ENCODE measurements at regions not wholly inside any gene's neighbourhood (a gene's known extent, or its start where the extent isn't known, plus 50 kb on each side); places are given as distances from the start of the nearest gene placed in this dataset.

- no peak for DNase-seq
Observed at GRCh38 chr1:234735916-234736315, 125.9 kb upstream of the IRF2BP2 start.

GRCh38 chr1:234735476-234735875, 125.5 kb upstream of the IRF2BP2 start:
- Histone ChIP-seq H4K91ac (ENCODE audit: low read depth, low read length) (no peak overlapping the region), H2BK5ac (ENCODE audit: low read depth, low read length, poor library complexity) (no peak overlapping the region), H3K9me3 (ENCODE audit: insufficient read depth, low read depth, low read length) (no peaks in the 10 kb centered on the region), H3K14ac (ENCODE audit: low read length) (no peak overlapping the region), H4K8ac (ENCODE audit: low read depth, low read length) (no peak overlapping the region), H2BK12ac (ENCODE audit: low read length) (peak overlapping the region; percentile 40), H2AFZ (ENCODE audit: insufficient read depth, low read length, poor library complexity) (no peak overlapping the region), H3K4me3 (ENCODE audit: low read depth, low read length) (no peak overlapping the region), H2AK5ac (ENCODE audit: low read length) (no peak overlapping the region), H3K4me1 (ENCODE audit: control insufficient read depth in 1 of 2, insufficient read depth in 2 of 2, low read length in 2 of 2) (peaks cover 7 to 12% of the 10 kb centered on the region in 2 experiments), H4K12ac (ENCODE audit: low read depth, low read length) (no peak overlapping the region), H3K79me2 (ENCODE audit: control insufficient read depth, insufficient read depth, low read length, poor library complexity) (no peaks in the 10 kb centered on the region), H3K36me3 (ENCODE audit: control insufficient read depth in 1 of 2, insufficient read depth in 2 of 2, low read length in 2 of 2) (no peaks in the 10 kb centered on the region), H3K23ac (ENCODE audit: low read length) (no peak overlapping the region), H2BK120ac (ENCODE audit: insufficient read depth, low read length, poor library complexity) (no peak overlapping the region), H3K18ac (ENCODE audit: low read length) (no peak overlapping the region), H3K27me3 (ENCODE audit: insufficient read depth, low read length) (no peaks in the 10 kb centered on the region), H3K79me1 (ENCODE audit: low read length) (peaks cover 11% of the 10 kb centered on the region), H3K9ac (ENCODE audit: low read length) (no peak overlapping the region), H3K4ac (ENCODE audit: low read depth, low read length) (no peak overlapping the region), H3K27ac (ENCODE audit: low read depth, low read length) (no peak overlapping the region), H3K4me2 (ENCODE audit: low read length) (no peak overlapping the region)
- WGBS (ENCODE audit: extremely low coverage, insufficient coverage, insufficient read length): no CpG with 5 or more reads among the region's 14 CpGs
- no peak for DNase-seq

More at GRCh38 chr1:234735916-234736315, 125.9 kb upstream of the IRF2BP2 start:
- Histone ChIP-seq H3K9me3 (ENCODE audit: insufficient read depth, low read depth, low read length) (no peaks in the 10 kb centered on the region), H2BK5ac (ENCODE audit: low read depth, low read length, poor library complexity) (no peak overlapping the region), H2AK5ac (ENCODE audit: low read length) (peak overlapping the region; percentile 47), H4K12ac (ENCODE audit: low read depth, low read length) (no peak overlapping the region), H2AFZ (ENCODE audit: insufficient read depth, low read length, poor library complexity) (no peak overlapping the region), H3K27ac (ENCODE audit: low read depth, low read length) (no peak overlapping the region), H3K4ac (ENCODE audit: low read depth, low read length) (no peak overlapping the region), H3K4me3 (ENCODE audit: low read depth, low read length) (no peak overlapping the region), H2BK120ac (ENCODE audit: insufficient read depth, low read length, poor library complexity) (no peak overlapping the region), H3K27me3 (ENCODE audit: insufficient read depth, low read length) (no peaks in the 10 kb centered on the region), H4K8ac (ENCODE audit: low read depth, low read length) (no peak overlapping the region), H3K18ac (ENCODE audit: low read length) (no peak overlapping the region), H3K79me2 (ENCODE audit: control insufficient read depth, insufficient read depth, low read length, poor library complexity) (no peaks in the 10 kb centered on the region), H3K4me2 (ENCODE audit: low read length) (no peak overlapping the region), H3K79me1 (ENCODE audit: low read length) (peaks cover 7% of the 10 kb centered on the region), H4K91ac (ENCODE audit: low read depth, low read length) (no peak overlapping the region), H3K4me1 (ENCODE audit: control insufficient read depth in 1 of 2, insufficient read depth in 2 of 2, low read length in 2 of 2) (peaks cover 2 to 7% of the 10 kb centered on the region in 2 experiments), H3K9ac (ENCODE audit: low read length) (no peak overlapping the region), H3K23ac (ENCODE audit: low read length) (no peak overlapping the region), H2BK12ac (ENCODE audit: low read length) (peak overlapping the region; percentile 40), H3K14ac (ENCODE audit: low read length) (no peak overlapping the region), H3K36me3 (ENCODE audit: control insufficient read depth in 1 of 2, insufficient read depth in 2 of 2, low read length in 2 of 2) (no peaks in the 10 kb centered on the region)
- WGBS (ENCODE audit: extremely low coverage, insufficient coverage, insufficient read length): no CpG with 5 or more reads among the region's 14 CpGs

GRCh38 chr1:234734869-234735268, 124.9 kb upstream of the IRF2BP2 start:
- no peak overlapping the region for H3K23ac ChIP-seq (ENCODE audit: low read length)
- no peak overlapping the region for H2BK5ac ChIP-seq (ENCODE audit: low read depth, low read length, poor library complexity)
- H3K9ac ChIP-seq (ENCODE audit: low read length): no peak overlapping the region
- H3K4ac ChIP-seq (ENCODE audit: low read depth, low read length): no peak overlapping the region
- no peak overlapping the region for H2BK120ac ChIP-seq (ENCODE audit: insufficient read depth, low read length, poor library complexity)
- no peak overlapping the region for H3K18ac ChIP-seq (ENCODE audit: low read length)
- peaks cover 12% of the 10 kb centered on the region for H3K79me1 ChIP-seq (ENCODE audit: low read length)
- no peaks in the 10 kb centered on the region for H3K36me3 ChIP-seq (ENCODE audit: control insufficient read depth in 1 of 2, insufficient read depth in 2 of 2, low read length in 2 of 2)
- H3K4me1 ChIP-seq (ENCODE audit: control insufficient read depth in 1 of 2, insufficient read depth in 2 of 2, low read length in 2 of 2): peaks cover 8 to 13% of the 10 kb centered on the region in 2 experiments
- no peak overlapping the region for H4K12ac ChIP-seq (ENCODE audit: low read depth, low read length)
- no CpG with 5 or more reads among the region's 9 CpGs for WGBS (ENCODE audit: extremely low coverage, insufficient coverage, insufficient read length)
- peak overlapping the region; percentile 41 for H2AK5ac ChIP-seq (ENCODE audit: low read length)
- no peaks in the 10 kb centered on the region for H3K79me2 ChIP-seq (ENCODE audit: control insufficient read depth, insufficient read depth, low read length, poor library complexity)
- no peak for DNase-seq
- no peaks in the 10 kb centered on the region for H3K9me3 ChIP-seq (ENCODE audit: insufficient read depth, low read depth, low read length)
- H3K27ac ChIP-seq (ENCODE audit: low read depth, low read length): no peak overlapping the region
- no peaks in the 10 kb centered on the region for H3K27me3 ChIP-seq (ENCODE audit: insufficient read depth, low read length)
- no peak overlapping the region for H3K4me2 ChIP-seq (ENCODE audit: low read length)
- H3K4me3 ChIP-seq (ENCODE audit: low read depth, low read length): no peak overlapping the region
- peak overlapping the region; percentile 70 for H2BK12ac ChIP-seq (ENCODE audit: low read length)
- H3K14ac ChIP-seq (ENCODE audit: low read length): no peak overlapping the region
- H4K91ac ChIP-seq (ENCODE audit: low read depth, low read length): peak overlapping the region; percentile 11
- no peak overlapping the region for H2AFZ ChIP-seq (ENCODE audit: insufficient read depth, low read length, poor library complexity)
- no peak overlapping the region for H4K8ac ChIP-seq (ENCODE audit: low read depth, low read length)

- no peak overlapping the region for H3K23ac ChIP-seq (ENCODE audit: low read length)
- no peak overlapping the region for H3K4me2 ChIP-seq (ENCODE audit: low read length)
- no peak overlapping the region for H3K9ac ChIP-seq (ENCODE audit: low read length)
- no peak overlapping the region for H3K4me3 ChIP-seq (ENCODE audit: low read depth, low read length)
- H3K18ac ChIP-seq (ENCODE audit: low read length): no peak overlapping the region
- H4K91ac ChIP-seq (ENCODE audit: low read depth, low read length): no peak overlapping the region
- H3K27ac ChIP-seq (ENCODE audit: low read depth, low read length): no peak overlapping the region
- H3K27me3 ChIP-seq (ENCODE audit: insufficient read depth, low read length): no peaks in the 10 kb centered on the region
- H2AFZ ChIP-seq (ENCODE audit: insufficient read depth, low read length, poor library complexity): no peak overlapping the region
- H3K4me1 ChIP-seq (ENCODE audit: control insufficient read depth in 1 of 2, insufficient read depth in 2 of 2, low read length in 2 of 2): peaks cover 8 to 16% of the 10 kb centered on the region in 2 experiments
- H3K9me3 ChIP-seq (ENCODE audit: insufficient read depth, low read depth, low read length): no peaks in the 10 kb centered on the region
- H3K79me2 ChIP-seq (ENCODE audit: control insufficient read depth, insufficient read depth, low read length, poor library complexity): no peaks in the 10 kb centered on the region
- H2AK5ac ChIP-seq (ENCODE audit: low read length): peak overlapping the region; percentile 60
- peak overlapping the region; percentile 27 for H3K14ac ChIP-seq (ENCODE audit: low read length)
- no peak overlapping the region for H3K4ac ChIP-seq (ENCODE audit: low read depth, low read length)
- peak overlapping the region; percentile 55 for H2BK12ac ChIP-seq (ENCODE audit: low read length)
- peaks cover 12% of the 10 kb centered on the region for H3K79me1 ChIP-seq (ENCODE audit: low read length)
- no peaks in the 10 kb centered on the region for H3K36me3 ChIP-seq (ENCODE audit: control insufficient read depth in 1 of 2, insufficient read depth in 2 of 2, low read length in 2 of 2)
- no peak overlapping the region for H4K12ac ChIP-seq (ENCODE audit: low read depth, low read length)
- no peak overlapping the region for H4K8ac ChIP-seq (ENCODE audit: low read depth, low read length)
- no peak overlapping the region for H2BK5ac ChIP-seq (ENCODE audit: low read depth, low read length, poor library complexity)
- H2BK120ac ChIP-seq (ENCODE audit: insufficient read depth, low read length, poor library complexity): peak overlapping the region; percentile 4
- DNase-seq: no peak
- no CpG with 5 or more reads among the region's 13 CpGs for WGBS (ENCODE audit: extremely low coverage, insufficient coverage, insufficient read length)
Observed at GRCh38 chr1:234734412-234734835, 124.4 kb upstream of the IRF2BP2 start.
